NCI-H1092 treated with DMSO at 0.1 percent for 48 hours (cell line): ENCODE measurements at regions not wholly inside any gene's neighbourhood (a gene's known extent, or its start where the extent isn't known, plus 50 kb on each side); places are given as distances from the start of the nearest gene placed in this dataset.

Source experiments
- DNase-seq: peaks from one replicate; lab custom pipeline; 2025; lab: John Stamatoyannopoulos, UW

GRCh38 chr3:186487819-186488218 lies 56.4 kb downstream of the CRYGS start:
- no peak for DNase-seq

- no peak for DNase-seq
Measured at GRCh38 chr3:186487037-186487436, 57.1 kb downstream of the CRYGS start.

- DNase-seq, result no peak
Measured at GRCh38 chr3:186483611-186484340, 60.4 kb downstream of the CRYGS start.

- DNase-seq, result no peak
Measured at GRCh38 chr3:186481526-186481925, 62.7 kb downstream of the CRYGS start.

- no peak for DNase-seq
Measured at GRCh38 chr3:186477876-186478275, 66.3 kb downstream of the CRYGS start.

GRCh38 chr3:186477033-186477432 lies 67.1 kb downstream of the CRYGS start:
- DNase-seq, result no peak

- DNase-seq, result no peak
Measured at GRCh38 chr3:186476541-186476940, 67.6 kb downstream of the CRYGS start.

- peak; percentile 23 for DNase-seq
Measured at GRCh38 chr3:186476044-186476468, 68.1 kb downstream of the CRYGS start.

GRCh38 chr3:186473166-186473565 lies 71.0 kb downstream of the CRYGS start:
- DNase-seq, result no peak

GRCh38 chr3:186472456-186473008 lies 71.6 kb downstream of the CRYGS start:
- no peak for DNase-seq

GRCh38 chr3:186471771-186472170 lies 72.4 kb downstream of the CRYGS start:
- DNase-seq, result peak; percentile 61

GRCh38 chr3:186469525-186469924 lies 74.7 kb downstream of the CRYGS start:
- DNase-seq, result no peak

- no peak for DNase-seq
Measured at GRCh38 chr3:186467969-186468368, 76.2 kb downstream of the CRYGS start.

- no peak for DNase-seq
Measured at GRCh38 chr3:186466391-186466974, 77.7 kb downstream of the CRYGS start.

GRCh38 chr3:186465508-186465907 lies 78.7 kb downstream of the CRYGS start:
- DNase-seq, result no peak

- no peak for DNase-seq
Measured at GRCh38 chr3:186464424-186465093, 79.6 kb downstream of the CRYGS start.

- DNase-seq, result no peak
Measured at GRCh38 chr3:186461141-186461540, 83.0 kb downstream of the CRYGS start.

- DNase-seq, result no peak
Measured at GRCh38 chr3:186459108-186459467, 85.1 kb downstream of the CRYGS start.

- no peak for DNase-seq
Measured at GRCh38 chr3:186458306-186459107, 85.7 kb downstream of the CRYGS start.

GRCh38 chr3:186457236-186457635 lies 86.9 kb downstream of the CRYGS start:
- no peak for DNase-seq

GRCh38 chr3:186456731-186457191 lies 87.4 kb downstream of the CRYGS start:
- DNase-seq, result no peak
